Inflammatory macrophage (primary cell): ENCODE measurements at regions not wholly inside any gene's neighbourhood (a gene's known extent, or its start where the extent isn't known, plus 50 kb on each side); places are given as distances from the start of the nearest gene placed in this dataset.
"Not testable (repeated sequence)": the region's sequence is repeated elsewhere in the genome, so short reads cannot be mapped to it uniquely, and the experiment has no call there.

Source experiments
- DNase-seq, 2 donors: peaks; one replicate each; pipeline ENCODE4 v3.0.0-alpha.2; 2020 to 2022

DNA sequence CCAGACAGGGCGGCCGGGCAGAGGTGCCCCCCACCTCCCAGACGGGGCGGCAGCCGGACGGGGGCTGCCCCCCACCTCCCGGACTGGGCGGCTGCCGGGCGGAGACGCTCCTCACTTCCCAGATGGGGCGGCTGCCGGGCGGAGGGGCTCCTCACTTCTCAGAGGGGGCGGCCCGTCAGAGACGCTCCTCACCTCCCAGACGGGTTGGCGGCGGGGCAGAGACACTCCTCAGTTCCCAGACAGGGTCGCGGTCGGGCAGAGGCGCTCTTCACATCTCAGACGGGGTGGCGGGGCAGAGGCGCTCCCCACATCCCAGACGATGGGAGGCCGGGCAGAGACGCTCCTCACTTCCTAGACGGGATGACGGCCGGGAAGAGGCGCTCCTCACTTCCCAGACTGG is 68.5 kb upstream of the GPC4 start:
- DNase-seq: not testable (repeated sequence)

GRCh38 chrX:133482056-133482952 is 67.0 kb upstream of the GPC4 start:
- no peak for DNase-seq

DNA sequence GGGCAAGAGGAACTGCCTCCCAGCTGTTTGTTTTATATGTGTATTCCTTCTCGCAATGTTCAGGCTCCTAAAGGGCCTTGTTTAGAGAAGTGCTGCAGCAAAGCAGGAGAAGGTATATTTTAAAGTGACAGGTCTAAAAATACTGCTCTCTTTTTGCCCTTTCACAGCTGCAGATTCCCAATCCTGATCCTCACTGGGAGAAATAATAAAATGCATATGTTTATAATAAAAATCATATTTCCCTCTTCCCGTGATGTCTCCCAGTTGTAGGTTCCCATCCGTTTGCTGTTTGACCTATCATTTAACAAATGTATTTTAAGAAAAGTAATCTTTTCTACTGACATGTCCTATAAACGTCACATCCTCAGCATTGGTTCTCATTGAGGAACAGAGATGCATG is 62.7 kb upstream of the GPC4 start:
- DNase-seq: no peak

GRCh38 chrX:133475953-133476352 is 60.7 kb upstream of the GPC4 start:
- DNase-seq: no peak

GRCh38 chrX:133475521-133475920 is 60.2 kb upstream of the GPC4 start:
- no peak for DNase-seq

DNA sequence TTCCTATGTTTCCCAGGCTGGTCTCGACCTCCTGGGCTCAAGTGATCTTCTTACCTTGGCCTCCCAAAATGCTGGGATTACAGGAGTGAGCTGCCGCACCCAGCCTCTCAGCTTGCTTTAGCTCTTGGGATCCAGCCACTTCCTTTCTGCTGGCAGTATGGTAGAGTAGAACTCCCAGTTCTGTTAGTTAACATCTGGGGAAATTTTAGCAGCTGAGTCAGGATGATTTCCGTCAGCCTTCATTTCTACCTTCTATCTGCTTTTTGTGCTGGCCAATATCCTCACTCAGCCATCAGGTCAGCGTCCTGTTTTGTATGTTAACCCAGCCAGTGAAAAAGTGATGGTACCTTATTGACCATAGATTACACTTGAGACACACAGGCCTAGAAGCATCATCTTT is 59.3 kb upstream of the GPC4 start:
- DNase-seq: no peak

- no peak for DNase-seq
Observed at GRCh38 chrX:133473451-133473850, 58.2 kb upstream of the GPC4 start.

DNA sequence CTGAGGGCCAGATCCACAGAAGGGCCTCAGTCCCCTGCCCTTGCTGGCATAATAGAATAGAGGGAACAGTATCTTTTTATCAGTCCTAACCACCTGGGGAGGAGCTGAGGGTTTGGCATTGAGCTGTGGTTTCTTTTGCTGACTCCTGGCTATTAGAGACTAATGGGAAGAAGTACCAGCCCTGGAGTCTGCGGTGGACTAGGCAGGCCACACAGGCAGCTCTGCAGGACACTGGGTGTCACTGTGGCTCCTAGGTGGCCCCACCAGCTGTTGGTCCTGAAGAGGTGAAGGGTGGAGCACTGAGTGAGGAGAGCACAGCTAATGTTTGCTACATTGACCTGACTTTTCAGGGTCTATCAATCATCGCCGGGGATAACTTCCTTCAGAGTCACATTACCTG is 52.8 kb upstream of the GPC4 start:
- peak in 1 of 2 donors; percentile 14 for DNase-seq

DNA sequence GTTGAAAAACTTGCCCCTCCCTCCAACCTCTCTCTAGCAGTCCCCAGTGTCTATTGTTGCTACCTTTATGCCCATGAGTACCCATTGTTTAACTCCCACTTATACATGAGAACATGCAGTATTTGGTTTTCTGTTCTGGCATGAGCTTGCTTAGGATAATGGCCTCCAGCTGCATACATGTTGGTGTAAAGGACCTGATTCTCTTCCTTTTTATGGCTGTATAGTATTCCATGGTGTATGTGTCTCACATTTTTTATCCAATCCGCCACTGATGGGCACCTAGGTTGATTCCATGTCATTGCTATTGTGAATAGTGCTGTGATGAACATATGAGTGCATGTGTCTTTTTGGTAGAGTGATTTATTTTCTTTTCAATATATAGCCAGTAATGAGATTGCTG is 50.0 kb upstream of the GPC4 start:
- no peak for DNase-seq
